ENCODE measurements at regions not wholly inside any gene's neighbourhood (a gene's known extent, or its start where the extent isn't known, plus 50 kb on each side); places are given as distances from the start of the nearest gene placed in this dataset.
"Not testable (repeated sequence)": the region's sequence is repeated elsewhere in the genome, so short reads cannot be mapped to it uniquely, and the experiment has no call there.

DNA sequence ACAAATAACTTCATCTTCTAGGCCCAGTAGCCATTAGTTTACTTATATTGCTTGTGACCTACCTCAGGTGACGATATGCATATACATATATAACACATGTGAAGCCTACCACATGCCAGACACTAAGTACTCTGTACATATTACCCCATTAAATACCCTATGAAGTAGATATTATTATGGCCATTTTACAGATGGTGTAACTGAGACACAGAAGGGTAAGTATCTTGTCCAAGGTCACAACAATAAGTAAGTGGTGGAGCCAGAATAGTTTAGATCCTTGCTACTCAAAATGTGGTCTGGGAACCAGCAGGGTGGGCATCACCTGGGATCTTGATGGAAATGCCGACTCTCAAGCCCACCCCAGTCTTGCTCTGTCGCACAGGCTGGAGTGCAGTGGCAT is 78.1 kb upstream of the RAPGEF2 start:
- DNase-seq (ENCODE audit: low read depth, low spot score), result no peak
- H3K4me3 ChIP-seq (ENCODE audit: low read depth, low read length), result no peak overlapping the region
- in situ Hi-C loops (cut with HindIII; ENCODE audit: low sequenced_read_pairs), result no loop called here
- TF ChIP-seq, protein P1, sequence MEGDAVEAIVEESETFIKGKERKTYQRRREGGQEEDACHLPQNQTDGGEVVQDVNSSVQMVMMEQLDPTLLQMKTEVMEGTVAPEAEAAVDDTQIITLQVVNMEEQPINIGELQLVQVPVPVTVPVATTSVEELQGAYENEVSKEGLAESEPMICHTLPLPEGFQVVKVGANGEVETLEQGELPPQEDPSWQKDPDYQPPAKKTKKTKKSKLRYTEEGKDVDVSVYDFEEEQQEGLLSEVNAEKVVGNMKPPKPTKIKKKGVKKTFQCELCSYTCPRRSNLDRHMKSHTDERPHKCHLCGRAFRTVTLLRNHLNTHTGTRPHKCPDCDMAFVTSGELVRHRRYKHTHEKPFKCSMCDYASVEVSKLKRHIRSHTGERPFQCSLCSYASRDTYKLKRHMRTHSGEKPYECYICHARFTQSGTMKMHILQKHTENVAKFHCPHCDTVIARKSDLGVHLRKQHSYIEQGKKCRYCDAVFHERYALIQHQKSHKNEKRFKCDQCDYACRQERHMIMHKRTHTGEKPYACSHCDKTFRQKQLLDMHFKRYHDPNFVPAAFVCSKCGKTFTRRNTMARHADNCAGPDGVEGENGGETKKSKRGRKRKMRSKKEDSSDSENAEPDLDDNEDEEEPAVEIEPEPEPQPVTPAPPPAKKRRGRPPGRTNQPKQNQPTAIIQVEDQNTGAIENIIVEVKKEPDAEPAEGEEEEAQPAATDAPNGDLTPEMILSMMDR (IDR thresholded peaks at IDR 0.05; ENCODE audit: low read depth, low read length), result no peak

- TF ChIP-seq, protein P1 (IDR thresholded peaks at IDR 0.05; ENCODE audit: low read depth, low read length), result no peak
- DNase-seq (ENCODE audit: low read depth, low spot score), result no peak
- in situ Hi-C loops (cut with HindIII; ENCODE audit: low sequenced_read_pairs), result no loop called here
- no peak overlapping the region for H3K4me3 ChIP-seq (ENCODE audit: low read depth, low read length)
Observed at GRCh38 chr4:159026329-159026728, 76.5 kb upstream of the RAPGEF2 start.

- DNase-seq (ENCODE audit: low read depth, low spot score), result peak; percentile 46
- TF ChIP-seq, protein P1 (IDR thresholded peaks at IDR 0.05; ENCODE audit: low read depth, low read length), result no peak
- no peak overlapping the region for H3K4me3 ChIP-seq (ENCODE audit: low read depth, low read length)
- in situ Hi-C loops (cut with HindIII; ENCODE audit: low sequenced_read_pairs), result no loop called here
Observed at GRCh38 chr4:159027535-159027934, 75.3 kb upstream of the RAPGEF2 start.

GRCh38 chr4:159029481-159029880 is 73.4 kb upstream of the RAPGEF2 start:
- TF ChIP-seq, protein P1 (IDR thresholded peaks at IDR 0.05; ENCODE audit: low read depth, low read length), result no peak
- in situ Hi-C loops (cut with HindIII; ENCODE audit: low sequenced_read_pairs), result no loop called here
- DNase-seq (ENCODE audit: low read depth, low spot score), result no peak
- no peak overlapping the region for H3K4me3 ChIP-seq (ENCODE audit: low read depth, low read length)

DNA sequence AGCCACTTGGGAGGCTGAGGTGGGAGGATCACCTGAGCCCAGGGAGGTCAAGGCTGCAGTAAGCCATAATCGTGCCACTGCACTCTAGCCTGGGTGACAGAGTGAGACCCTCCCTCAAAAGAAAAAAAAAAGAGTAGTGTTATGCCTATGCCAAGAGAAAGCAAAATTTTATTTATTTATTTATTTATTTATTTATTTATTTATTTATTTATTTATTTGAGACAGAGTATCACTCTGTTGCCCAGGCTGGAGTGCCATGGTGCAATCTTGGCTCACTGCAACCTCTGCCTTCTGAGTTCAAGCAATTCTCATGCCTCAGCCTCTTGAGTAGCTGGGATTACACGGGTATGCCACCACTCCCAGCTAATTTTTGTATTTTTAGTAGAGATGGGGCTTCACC is 72.6 kb upstream of the RAPGEF2 start:
- DNase-seq (ENCODE audit: low read depth, low spot score); in situ Hi-C loops (cut with HindIII; ENCODE audit: low sequenced_read_pairs); H3K4me3 ChIP-seq (ENCODE audit: low read depth, low read length): not testable (repeated sequence)

DNA sequence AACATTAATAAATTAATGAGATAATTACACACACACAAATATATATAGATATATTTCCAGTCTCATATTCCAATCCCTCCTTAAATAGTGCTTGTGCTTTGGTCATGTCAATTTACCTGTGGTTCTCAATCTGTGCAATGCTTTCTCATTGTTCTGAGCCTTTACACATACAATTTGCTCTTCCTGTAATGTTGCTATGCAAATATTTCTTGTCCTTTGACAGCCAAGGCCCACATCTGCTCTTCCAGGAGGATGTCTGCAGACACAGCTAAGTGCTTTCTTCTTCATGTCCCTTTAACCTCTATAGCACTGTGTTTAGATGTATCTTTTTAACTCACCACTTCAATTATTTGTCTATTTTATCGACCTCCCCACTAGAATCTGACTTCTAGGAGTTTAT is 67.3 kb upstream of the RAPGEF2 start:
- TF ChIP-seq, protein P1 (IDR thresholded peaks at IDR 0.05; ENCODE audit: low read depth, low read length), result no peak
- no peak for DNase-seq (ENCODE audit: low read depth, low spot score)
- in situ Hi-C loops (cut with HindIII; ENCODE audit: low sequenced_read_pairs), result no loop called here
- H3K4me3 ChIP-seq (ENCODE audit: low read depth, low read length), result no peak overlapping the region

- in situ Hi-C loops (cut with HindIII; ENCODE audit: low sequenced_read_pairs), result no loop called here
- TF ChIP-seq, protein P1 (IDR thresholded peaks at IDR 0.05; ENCODE audit: low read depth, low read length), result no peak
- DNase-seq (ENCODE audit: low read depth, low spot score), result no peak
Observed at GRCh38 chr4:159038536-159038935, 64.3 kb upstream of the RAPGEF2 start.

More at GRCh38 chr4:159038536-159038935, 64.3 kb upstream of the RAPGEF2 start:
- no peak overlapping the region for H3K4me3 ChIP-seq (ENCODE audit: low read depth, low read length)

Data from astrocyte of the spinal cord (primary cell).